Breast epithelium (tissue), 4 donors: ENCODE measurements at regions not wholly inside any gene's neighbourhood (a gene's known extent, or its start where the extent isn't known, plus 50 kb on each side); places are given as distances from the start of the nearest gene placed in this dataset.
A peak's percentile ranks its signal among the peaks of the same experiment; 100 is the strongest.

Source experiments
- DNase-seq, 2 donors: peaks; one replicate each; pipeline ENCODE4 v3.0.0-alpha.2; 2019; ENCODE audit warnings: low spot score in 2 of 2
- H3K27ac ChIP-seq, 2 donors: fragments of 200-600 bp; sonication (generic) in 1 of 2; one replicate each; pipeline ENCODE4 v1.5.1; 2016 to 2019; ENCODE audit warnings: mild to moderate bottlenecking in 1 of 2
- H3K27me3 ChIP-seq, 2 donors: fragments of 200-600 bp; sonication (generic) in 1 of 2; one replicate each; pipeline versions ENCODE4 v1.5.1 to v1.6.0; 2017 to 2019; ENCODE audit warnings: control low read depth in 1 of 2, mild to moderate bottlenecking in 1 of 2
- H3K36me3 ChIP-seq: fragments of 200-600 bp; one replicate; pipeline ENCODE4 v1.5.1; 2019
- H3K4me1 ChIP-seq, 2 donors: fragments of 200-600 bp; sonication (generic); one replicate each; pipeline ENCODE4 v1.5.1; 2016 to 2019; ENCODE audit warnings: control low read depth in 1 of 2
- H3K4me3 ChIP-seq, 3 donors: fragments of 200-600 bp; sonication (generic); 1 replicate in 2 of 3; 2 replicates in 1 of 3; pipeline ENCODE4 v1.5.1; 2016 to 2019; ENCODE audit warnings: mild to moderate bottlenecking in 3 of 3, moderate library complexity in 2 of 3
- H3K9me3 ChIP-seq, 2 donors: fragments of 200-600 bp; sonication (generic) in 1 of 2; one replicate each; pipeline ENCODE4 v1.5.1; 2016 to 2019; ENCODE audit warnings: control low read depth in 1 of 2
- POLR2A ChIP-seq: fragments of 450-650 bp; IDR thresholded peaks from one replicate; pipeline ENCODE4 v1.6.1; 2016; ENCODE audit warnings: antibody characterized with exemption, mild to moderate bottlenecking, moderate library complexity
- POLR2AphosphoS5 ChIP-seq, 3 donors: sonication (generic); formaldehyde crosslinking; IDR thresholded peaks; one replicate each; pipeline ENCODE4 v1.6.1; 2017; ENCODE audit warnings: antibody characterized with exemption in 3 of 3
- intact Hi-C: fragments of 100-400 bp; cut with DNase I; formaldehyde crosslinking; loops from one replicate; pipeline ENCODE4 v1.15.1; 2023; ENCODE audit warnings: low total_unique reads
- TF ChIP-seq, protein P1 (sequence below), 3 donors: fragments of 450-650 bp; IDR thresholded peaks; one replicate each; pipeline ENCODE4 v1.5.1; 2016 to 2017; ENCODE audit warnings: antibody characterized with exemption in 3 of 3, mild to moderate bottlenecking in 3 of 3, moderate library complexity in 3 of 3

DNA sequence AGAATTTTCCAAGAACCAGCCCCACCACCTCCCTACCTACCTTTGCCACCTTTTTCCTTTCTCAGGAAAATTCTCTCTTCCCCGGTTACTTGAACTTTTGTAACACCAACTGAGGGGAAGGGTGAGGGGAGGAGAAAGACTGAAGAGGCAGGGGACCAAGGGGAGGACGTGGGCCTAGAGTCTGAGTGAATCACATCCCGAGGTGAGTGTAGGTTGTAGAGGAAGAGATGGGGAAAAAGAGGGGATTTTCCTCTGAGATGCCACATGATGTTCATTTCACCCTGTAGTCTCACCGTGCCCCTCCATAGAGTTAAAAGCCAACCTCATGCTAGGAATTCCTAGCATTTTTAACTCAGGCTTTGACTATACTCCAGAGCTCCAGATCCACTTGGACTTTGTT, 311.8 kb downstream of the RPAP3 start:
- intact Hi-C loops: no loop called here
- no peak overlapping the region for H3K4me3 ChIP-seq
- TF ChIP-seq, protein P1, sequence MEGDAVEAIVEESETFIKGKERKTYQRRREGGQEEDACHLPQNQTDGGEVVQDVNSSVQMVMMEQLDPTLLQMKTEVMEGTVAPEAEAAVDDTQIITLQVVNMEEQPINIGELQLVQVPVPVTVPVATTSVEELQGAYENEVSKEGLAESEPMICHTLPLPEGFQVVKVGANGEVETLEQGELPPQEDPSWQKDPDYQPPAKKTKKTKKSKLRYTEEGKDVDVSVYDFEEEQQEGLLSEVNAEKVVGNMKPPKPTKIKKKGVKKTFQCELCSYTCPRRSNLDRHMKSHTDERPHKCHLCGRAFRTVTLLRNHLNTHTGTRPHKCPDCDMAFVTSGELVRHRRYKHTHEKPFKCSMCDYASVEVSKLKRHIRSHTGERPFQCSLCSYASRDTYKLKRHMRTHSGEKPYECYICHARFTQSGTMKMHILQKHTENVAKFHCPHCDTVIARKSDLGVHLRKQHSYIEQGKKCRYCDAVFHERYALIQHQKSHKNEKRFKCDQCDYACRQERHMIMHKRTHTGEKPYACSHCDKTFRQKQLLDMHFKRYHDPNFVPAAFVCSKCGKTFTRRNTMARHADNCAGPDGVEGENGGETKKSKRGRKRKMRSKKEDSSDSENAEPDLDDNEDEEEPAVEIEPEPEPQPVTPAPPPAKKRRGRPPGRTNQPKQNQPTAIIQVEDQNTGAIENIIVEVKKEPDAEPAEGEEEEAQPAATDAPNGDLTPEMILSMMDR (IDR thresholded peaks at IDR 0.05): no peak
- TF ChIP-seq POLR2A (no peak), POLR2AphosphoS5 (IDR thresholded peaks at IDR 0.05) (no peak)
- H3K9me3 ChIP-seq: peaks cover 8 to 12% of the 10 kb centered on the region in 2 donors
- no peaks in the 10 kb centered on the region for H3K36me3 ChIP-seq
- no peaks in the 10 kb centered on the region for H3K27me3 ChIP-seq
- peaks cover 0 to 6% of the 10 kb centered on the region in 2 donors for H3K4me1 ChIP-seq
- DNase-seq: no peak
- peak overlapping the region; percentile 45 to 58 for H3K27ac ChIP-seq

DNA sequence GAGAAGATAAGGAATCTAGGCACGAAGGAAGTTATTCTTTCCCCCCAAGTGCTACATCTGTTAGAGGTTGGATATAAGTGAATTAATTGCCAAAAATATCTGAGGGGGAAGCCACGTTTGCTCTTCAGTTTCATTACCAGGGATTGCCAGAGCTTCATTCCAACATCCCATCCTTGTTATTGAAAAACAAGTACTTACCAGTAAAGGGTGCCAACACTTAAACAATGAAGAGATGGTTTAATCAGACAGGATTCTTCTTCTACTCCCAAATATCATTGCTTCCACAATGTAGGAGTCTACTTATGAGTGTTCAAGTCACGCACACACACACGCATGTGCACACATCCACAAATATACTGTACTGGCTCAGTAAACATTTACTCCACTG, 312.4 kb downstream of the RPAP3 start:
- no peaks in the 10 kb centered on the region for H3K27me3 ChIP-seq
- peaks cover 8 to 12% of the 10 kb centered on the region in 2 donors for H3K9me3 ChIP-seq
- TF ChIP-seq POLR2A: no peak
- TF ChIP-seq POLR2AphosphoS5 (IDR thresholded peaks at IDR 0.05): no peak
- TF ChIP-seq, protein P1 (IDR thresholded peaks at IDR 0.05): no peak
- peak overlapping the region in 1 of 3 donors; percentile 27 for H3K4me3 ChIP-seq
- DNase-seq: no peak
- peak overlapping the region; percentile 45 to 58 for H3K27ac ChIP-seq
- no peaks in the 10 kb centered on the region for H3K36me3 ChIP-seq
- intact Hi-C loops: no loop called here
- peaks cover 0 to 6% of the 10 kb centered on the region in 2 donors for H3K4me1 ChIP-seq

DNA sequence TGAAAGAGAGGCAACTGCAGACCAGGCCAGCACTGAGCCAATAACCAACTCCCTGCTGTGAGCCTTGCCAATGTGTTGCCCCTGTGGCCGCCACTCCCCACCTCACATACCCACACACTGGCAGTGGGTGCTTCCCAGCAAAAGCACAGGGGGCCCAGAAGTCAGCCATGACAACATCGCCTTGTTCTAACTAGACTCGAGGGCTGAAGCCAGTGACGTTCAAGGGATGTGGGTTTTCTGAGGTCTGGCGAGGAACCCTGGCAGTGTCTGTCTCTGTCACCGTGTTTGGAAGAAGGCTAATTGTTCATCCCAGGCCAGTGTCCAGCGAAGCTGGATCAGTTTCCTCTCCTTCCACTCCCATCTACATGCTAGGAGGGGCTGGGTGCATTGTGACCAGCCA, 311.8 kb upstream of the AMIGO2 start:
- no peaks in the 10 kb centered on the region for H3K36me3 ChIP-seq
- H3K4me3 ChIP-seq: no peak overlapping the region
- no peaks in the 10 kb centered on the region for H3K27me3 ChIP-seq
- DNase-seq: no peak
- intact Hi-C loops: no loop called here
- TF ChIP-seq, protein P1 (IDR thresholded peaks at IDR 0.05): no peak
- TF ChIP-seq POLR2A: no peak
- TF ChIP-seq POLR2AphosphoS5 (IDR thresholded peaks at IDR 0.05): no peak
- peak overlapping the region; percentile 77 to 80 for H3K27ac ChIP-seq
- H3K9me3 ChIP-seq: no peaks in the 10 kb centered on the region
- H3K4me1 ChIP-seq: peaks cover 0 to 6% of the 10 kb centered on the region in 2 donors

DNA sequence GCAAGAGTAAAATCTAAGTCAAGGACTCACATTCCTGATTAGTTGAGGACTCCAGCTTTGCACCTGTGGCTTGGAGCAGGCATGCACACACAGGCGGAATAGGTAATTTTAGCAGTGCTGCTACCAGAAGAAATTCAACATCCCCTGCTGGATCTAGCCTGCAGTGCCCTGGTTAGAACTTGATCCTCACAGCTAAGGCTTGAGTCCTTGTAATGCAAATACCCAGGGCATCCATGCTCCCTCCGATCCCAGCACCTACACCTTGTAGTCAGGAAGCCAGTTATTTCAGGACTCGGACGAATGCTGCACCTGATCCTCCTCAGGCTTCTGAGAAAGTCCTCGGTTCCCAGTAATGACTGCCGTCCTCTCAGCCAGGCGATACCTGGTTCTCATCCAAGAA, 309.0 kb upstream of the AMIGO2 start:
- H3K36me3 ChIP-seq: no peaks in the 10 kb centered on the region
- peaks cover 0 to 6% of the 10 kb centered on the region in 2 donors for H3K4me1 ChIP-seq
- DNase-seq: no peak
- H3K9me3 ChIP-seq: no peaks in the 10 kb centered on the region
- H3K27ac ChIP-seq: no peak overlapping the region
- H3K27me3 ChIP-seq: no peaks in the 10 kb centered on the region
- no peak overlapping the region for H3K4me3 ChIP-seq
- no peak for TF ChIP-seq POLR2AphosphoS5 (IDR thresholded peaks at IDR 0.05)
- TF ChIP-seq, protein P1 (IDR thresholded peaks at IDR 0.05): no peak
- no peak for TF ChIP-seq POLR2A
- intact Hi-C loops: no loop called here

DNA sequence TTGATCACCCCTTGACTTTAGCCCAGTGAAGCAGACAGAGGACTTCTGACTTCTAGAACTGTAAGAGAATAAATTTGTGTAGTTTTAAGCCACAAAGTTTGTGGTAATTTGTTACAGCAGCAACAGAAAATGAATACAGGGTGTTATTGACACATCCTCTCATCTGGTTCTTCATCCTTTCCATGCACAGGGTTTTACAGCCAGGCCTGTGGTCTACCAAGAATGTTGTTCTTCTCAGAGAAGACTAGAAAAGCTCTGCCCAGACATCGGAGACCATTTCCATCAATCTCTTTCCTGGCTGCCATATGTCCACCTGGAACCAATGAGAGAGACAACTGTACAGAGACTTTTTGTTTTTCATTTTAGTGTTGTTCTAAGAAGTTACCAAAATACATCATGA, 308.2 kb upstream of the AMIGO2 start:
- intact Hi-C loops: no loop called here
- no peaks in the 10 kb centered on the region for H3K4me1 ChIP-seq
- no peaks in the 10 kb centered on the region for H3K36me3 ChIP-seq
- DNase-seq: no peak
- H3K9me3 ChIP-seq: no peaks in the 10 kb centered on the region
- no peak overlapping the region for H3K27ac ChIP-seq
- TF ChIP-seq POLR2A (no peak), POLR2AphosphoS5 (IDR thresholded peaks at IDR 0.05) (no peak)
- TF ChIP-seq, protein P1 (IDR thresholded peaks at IDR 0.05): no peak
- no peak overlapping the region for H3K4me3 ChIP-seq
- no peaks in the 10 kb centered on the region for H3K27me3 ChIP-seq
